ENCODE measurements at regions not wholly inside any gene's neighbourhood (a gene's known extent, or its start where the extent isn't known, plus 50 kb on each side); places are given as distances from the start of the nearest gene placed in this dataset.
"Not testable (repeated sequence)": the region's sequence is repeated elsewhere in the genome, so short reads cannot be mapped to it uniquely, and the experiment has no call there.

DNA sequence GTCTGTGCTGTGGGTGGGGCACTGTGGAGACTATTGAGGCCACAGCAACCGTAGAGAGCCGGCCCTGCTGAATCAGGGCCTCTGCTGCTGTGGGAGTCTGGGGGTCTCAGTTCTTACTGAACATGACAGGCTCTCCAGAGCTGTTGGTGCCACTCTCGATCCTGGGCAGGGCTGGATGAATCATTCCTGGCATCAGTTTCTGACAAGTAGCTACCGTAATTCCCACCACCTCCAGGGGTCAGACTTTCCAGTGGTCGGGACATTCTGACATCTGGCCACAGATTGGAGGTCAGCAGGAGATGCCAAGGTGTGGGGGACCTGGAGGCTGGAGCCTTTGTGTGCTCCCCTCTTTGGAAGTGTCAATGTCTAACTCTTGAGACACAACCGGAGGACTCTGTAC is 188.4 kb downstream of the IRX2 start:
- no peak for DNase-seq

DNA sequence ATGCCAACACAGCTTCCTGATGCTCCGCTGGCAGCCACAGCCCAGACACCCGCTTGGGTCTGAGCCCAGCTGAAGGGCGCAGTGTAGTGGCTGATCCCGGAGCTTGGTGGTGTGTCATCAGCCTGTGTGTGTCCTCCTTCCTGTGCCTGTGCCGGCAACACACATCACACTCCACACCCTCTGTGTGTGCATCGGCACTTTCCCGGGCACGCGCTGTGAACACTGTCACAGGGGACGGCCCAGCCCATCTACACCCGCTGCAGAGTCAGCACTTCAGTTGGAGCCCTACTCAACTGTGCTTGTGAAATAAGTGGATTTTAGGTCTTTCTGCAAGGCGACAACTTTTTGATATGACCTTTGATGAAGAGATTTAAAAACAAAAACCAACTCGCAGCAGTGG is 189.4 kb downstream of the IRX2 start:
- DNase-seq, result no peak

DNA sequence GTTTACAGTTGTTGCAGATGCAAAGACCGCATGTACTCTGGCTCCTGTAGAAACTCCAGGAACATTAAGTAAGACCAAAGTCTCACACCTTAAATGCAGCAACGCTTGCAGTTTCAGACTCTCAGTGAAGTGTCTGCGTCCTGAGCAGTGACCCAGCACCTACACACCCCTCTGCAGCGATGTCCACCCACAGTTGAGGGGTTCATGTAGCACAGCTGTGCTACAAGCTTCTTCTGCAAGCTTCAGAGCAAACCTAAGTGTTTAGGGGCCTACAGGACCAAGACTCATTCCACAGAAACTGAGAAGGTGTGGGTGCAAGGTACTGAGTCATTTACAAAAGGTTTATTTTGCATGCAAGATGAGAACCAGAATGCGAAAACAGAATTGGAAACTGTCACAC is 191.0 kb downstream of the IRX2 start:
- DNase-seq, result no peak

DNA sequence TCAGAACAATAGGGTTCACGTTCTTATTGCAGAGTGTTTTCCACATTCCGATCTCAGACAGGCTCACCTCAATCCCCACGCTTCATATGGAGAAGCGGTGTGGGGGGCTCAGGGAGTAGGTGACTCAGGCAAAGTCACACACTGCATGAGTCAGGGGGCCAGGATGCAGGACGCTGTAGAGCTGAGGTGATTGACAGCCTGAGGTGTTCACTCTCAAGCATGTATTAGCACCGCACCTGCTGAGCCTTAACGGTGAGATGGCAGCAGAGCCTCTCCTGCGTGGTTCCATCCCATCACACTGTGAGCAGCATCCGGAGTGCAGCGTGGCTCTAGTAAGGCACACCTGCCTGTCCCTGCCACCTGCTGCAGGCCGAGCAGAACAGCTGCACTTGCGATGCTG is 194.0 kb downstream of the IRX2 start:
- DNase-seq, result peak in 1 of 2 experiments; percentile 30

DNA sequence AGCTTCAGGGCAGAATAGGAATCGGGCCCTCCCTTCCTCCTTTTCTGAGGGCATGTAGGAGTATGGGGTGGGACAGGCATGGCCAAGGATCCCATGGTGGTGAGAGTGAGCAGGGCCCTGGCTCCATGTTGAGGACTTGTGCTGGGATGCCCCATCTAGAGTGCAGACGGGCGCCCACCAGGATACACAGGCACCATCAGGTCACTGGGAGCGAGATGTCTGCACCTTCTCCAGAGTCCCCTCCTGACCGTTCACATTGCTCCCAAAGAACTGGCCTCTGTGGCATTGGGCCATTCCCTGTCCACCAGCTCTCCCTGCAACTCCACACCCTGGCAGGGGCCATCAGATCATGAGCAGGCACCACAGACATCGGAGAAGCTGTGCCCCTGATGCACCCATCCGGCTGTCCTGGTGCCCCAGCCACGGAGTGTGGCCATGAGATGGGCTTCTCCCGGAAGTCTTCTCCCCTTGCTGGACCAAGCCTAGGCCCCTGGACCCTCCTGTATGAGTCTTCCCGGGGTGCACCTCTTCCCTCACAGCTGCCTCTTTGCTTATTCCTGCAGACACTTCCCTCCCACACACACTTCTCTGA is 195.0 kb downstream of the IRX2 start:
- no peak for DNase-seq

DNA sequence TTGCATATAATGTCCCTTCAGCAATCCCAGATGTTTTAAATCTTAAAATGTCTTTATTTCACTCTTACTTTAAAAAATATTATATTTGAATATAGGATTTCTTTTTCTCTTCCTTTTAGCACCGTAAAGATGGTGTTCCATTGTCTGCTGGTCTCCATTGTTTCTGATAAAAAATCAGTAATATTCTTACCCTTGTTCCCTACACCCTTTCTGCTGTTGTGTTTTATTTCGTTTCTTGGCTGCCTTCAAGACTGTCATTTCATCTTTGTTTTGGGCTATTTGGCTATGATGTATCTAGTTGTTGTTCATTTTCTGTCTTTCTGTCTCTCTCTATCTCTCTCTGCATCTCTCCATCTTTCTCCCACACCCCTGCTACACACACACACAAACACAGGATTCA is 197.9 kb downstream of the IRX2 start:
- no peak for DNase-seq

DNA sequence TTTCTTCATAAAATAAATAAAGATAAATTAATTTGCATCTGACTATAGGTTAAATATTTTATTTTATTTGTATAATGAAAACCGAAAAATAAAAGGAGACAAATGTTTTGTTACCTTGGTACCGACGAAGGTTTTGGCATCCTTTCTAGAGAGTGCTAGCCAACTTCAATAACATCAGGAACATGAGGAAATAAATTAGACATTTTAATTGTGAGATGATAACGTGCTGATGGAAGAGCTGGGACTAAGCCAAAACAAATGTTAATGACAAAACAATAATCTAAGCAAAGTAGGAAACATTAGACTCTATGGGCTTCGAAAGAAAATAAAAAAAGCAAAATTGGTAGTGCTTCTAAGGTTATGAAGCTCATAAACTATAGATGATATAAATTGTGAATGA is 201.0 kb downstream of the IRX2 start:
- DNase-seq, result no peak

DNA sequence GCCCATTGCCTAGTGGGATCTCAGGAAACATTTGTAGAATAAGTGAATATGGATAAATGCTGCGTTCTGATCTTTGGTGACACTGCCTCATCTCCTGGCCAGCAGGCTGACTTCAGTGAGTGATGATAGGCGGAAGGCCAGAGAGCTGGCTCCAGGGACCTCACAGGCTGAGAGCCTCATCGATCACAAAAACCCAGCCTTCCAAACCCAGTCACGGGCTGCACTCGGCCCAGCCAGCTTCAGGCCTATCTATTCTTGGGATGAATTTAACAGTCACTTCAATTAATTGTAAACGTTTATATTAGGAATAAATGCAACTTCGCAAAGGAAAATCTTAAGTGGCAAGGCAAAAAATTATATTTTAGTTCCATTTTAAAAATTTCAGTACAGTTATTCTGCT is 201.6 kb downstream of the IRX2 start:
- DNase-seq, result no peak

DNA sequence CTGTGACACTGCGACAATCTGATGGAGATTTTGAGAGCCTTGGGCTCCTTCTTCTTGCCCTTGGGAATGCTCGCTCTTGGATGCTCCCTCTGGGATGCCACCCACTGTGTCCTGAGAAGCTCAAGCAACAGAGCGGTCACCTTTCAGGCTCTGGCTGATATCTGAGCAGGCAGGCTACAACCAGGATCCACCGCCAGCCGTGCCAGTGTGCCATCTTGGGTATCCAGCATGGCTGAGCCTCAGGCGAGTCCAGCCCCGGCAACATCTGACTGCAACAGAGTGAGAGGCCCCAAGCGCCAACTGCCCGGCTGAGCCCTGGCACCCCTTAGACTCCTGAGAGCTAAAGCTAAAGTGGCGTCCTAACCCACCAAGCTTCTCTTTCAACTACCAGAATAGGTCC is 202.1 kb downstream of the IRX2 start:
- no peak for DNase-seq

DNA sequence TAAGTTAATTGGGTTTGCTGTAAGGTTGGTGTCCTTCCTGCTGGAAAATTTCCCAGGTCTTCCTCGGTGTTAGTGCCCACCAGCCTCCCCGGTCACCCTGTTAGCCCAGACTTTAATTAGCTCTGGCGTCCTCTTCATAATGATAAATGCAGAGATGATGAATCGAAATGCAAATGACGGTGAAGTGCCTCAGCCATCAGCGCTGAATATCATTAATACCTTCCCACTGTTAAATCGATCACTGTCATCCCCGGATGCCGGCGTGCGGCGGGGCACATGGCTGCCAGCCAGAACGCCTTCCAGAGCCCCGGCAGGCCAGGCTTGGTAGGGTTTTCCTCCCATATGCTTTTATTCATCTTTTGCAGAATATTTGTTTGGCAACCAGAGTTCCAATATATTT is 204.5 kb downstream of the IRX2 start:
- no peak for DNase-seq

DNA sequence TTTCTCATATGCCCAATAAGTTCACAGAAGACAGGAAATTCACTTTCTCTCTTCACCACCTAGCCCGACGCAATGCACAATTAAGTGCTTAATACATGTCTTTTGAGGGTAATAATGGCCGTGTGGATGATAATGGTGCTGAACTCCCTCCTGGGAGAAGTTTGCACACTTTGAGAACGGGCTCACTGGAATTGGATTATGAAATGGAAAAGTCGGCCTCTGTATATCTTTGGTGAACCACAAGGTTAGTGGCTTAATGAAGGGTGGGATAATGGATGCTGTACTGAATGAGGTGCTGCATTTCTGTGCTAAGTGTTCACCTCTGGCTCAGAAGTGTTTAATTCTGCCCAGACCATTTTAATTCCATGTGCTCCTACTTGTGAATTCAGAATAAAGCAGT is 207.5 kb downstream of the IRX2 start:
- DNase-seq, result no peak

DNA sequence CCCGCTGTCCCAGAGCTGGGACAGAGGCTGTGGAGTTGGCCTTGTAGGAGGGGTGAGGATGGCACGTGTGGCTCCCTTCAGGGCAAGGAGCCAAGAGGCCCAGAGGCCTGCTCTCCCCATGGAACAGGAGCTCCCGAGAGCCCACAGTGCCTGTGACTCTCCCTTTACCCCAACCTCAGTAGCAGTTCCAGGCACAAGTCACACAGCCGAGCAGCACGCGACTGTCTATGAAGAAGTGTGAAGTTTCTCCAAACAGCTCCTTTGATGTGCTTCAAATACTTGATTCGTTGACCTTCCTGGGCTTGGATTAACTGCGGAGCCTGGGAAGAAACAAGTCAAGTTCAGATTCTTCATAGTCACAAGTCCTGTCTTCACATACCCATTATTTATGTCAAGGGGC is 208.7 kb downstream of the IRX2 start:
- DNase-seq, result no peak

DNA sequence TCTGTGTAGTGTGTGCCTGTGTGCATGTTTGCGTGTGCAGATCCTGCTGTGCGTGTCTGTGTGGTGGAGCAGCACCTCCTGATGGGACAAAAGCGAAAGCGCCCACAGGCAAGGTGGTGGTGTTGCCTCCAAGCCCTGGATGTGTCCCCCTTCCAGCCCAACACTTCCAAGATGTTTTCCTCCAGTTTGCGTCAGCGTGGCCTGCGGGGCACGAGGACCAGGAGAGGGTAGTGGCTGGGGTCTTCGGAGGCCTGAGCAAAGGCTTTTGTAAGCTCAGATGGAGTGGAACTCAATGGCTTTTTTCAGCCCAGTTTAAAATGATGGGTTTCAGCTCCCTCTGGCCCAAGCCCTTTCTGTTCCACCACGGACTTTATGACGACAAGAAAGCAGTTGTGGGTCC is 209.5 kb downstream of the IRX2 start:
- DNase-seq, result no peak

DNA sequence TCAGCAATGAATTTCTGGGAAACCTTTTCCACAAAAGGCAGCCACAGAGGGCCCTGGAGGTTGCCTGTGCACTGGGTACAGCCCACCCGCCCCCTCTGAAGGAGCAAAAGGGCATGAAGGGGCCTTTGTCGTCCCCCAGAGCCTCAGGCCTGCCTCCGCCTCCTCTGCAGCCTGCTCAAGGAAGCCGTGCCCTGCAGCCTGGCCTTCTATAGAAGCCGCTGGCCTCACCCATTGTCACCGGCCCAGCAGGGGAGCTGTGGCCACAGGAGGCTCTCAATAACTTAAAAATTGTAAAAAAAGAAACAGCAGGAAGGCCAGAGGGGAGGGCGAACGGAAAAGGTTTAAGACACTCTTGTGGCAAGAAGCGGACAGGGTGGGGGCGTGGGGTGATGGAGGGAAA is 213.3 kb downstream of the IRX2 start:
- DNase-seq, result no peak

DNA sequence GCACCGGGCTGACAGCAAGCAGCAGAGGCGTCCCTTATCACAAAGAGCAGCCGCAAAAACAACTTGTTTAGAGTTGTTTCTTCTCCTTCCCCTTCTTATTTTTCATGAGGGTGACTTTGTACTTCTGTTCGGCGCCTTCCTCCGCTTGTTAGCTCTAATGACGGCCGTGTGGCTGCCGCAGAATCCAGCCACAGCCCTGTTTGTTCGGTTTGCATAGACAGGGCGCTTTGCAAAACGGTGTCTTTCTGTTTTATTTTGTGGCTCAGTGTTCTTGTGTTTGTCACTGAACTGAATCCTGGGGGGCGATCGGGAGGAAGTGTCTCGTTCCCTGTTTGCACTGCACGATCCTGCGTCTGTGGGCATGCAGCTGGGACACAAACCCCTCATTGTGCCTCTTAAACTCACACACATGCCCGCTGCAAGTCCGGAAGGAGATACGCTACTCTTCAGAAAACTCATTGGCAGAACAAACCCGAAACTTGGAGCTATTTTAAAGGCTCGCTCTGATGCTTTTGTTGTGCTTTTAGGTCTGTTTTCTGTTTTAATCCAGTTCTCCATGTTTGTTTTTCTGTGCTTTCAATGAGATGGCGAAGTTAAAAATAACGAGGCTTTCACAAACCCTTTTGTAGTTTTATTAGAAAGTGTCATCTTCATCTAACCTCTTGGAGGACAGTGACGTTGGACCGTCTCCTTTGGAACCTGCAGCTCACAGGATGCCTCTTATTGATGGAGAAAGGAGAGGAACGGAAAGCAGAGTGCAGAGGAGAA is 213.9 kb downstream of the IRX2 start:
- no peak for DNase-seq

DNA sequence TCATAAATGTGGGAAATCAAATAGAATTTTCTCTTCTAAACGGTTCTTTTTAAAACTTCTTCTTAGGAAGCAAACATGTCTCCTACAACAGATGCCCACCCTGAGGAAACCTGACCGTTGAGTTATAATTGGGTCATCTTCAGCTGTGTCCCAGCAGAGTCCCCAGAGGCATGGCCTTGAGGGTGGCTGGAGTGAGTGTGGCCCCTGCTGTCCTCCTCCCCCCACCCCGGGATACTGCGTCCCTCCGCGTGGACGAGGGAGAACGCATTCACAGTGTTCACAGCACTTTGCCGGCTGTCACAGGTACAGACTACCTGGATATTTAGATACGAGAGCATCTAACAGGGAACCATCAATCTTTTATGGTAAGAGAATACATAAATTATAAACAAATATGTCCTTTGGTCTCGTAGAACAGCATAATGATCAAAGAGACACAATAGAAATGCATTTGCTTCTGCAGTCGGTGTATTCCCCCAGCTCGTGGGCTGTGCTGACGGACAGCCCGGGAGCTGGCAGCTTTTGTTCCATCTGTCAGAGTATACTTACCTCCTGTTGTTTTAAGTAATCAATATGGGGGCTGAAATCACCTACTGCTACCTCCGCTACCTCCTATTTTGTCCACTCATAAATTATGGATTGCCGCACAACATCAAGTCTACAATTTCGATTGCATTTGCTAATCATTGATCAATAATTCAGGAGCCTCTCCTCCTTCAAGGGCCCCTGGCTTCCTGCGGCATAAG is 214.7 kb downstream of the IRX2 start:
- DNase-seq, result no peak

DNA sequence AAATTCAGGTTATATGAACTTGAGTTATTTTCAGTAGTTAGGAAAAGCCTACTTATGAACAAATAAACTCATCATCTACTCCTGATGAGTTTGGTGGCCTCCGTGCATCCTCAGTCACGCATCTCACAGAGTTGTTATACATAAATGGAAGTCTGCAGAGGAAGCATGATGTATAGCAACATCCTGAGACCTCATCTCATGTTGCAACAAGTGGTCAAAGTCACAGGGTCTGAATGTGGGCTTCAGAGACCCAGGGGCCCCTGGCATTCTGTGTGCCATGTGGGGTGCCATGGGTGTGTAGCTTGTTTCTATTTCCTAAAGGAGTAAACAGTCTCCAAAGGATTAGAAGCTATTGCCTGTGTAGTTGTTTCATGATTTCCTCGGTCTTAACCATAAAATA is 216.5 kb downstream of the IRX2 start:
- DNase-seq, result no peak

DNA sequence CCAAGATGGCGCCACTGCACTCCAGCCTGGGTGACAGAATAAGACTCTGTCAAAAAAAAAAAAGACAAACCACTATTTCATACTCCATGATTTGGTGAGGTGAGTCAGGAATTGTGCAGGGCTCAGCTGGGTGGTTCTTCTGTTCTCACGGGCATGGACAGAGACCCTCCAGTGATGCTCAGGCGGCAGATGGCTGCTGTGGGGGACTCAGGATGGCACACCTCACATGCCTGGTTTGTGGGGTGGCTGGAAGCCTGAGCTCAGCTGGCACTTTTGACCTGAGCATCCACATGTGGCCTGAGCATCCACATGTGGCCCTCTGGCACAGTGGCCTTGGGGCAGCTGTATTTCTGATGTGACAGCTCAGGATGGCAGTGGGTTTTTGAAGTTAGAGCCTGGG is 217.2 kb downstream of the IRX2 start:
- no peak for DNase-seq

DNA sequence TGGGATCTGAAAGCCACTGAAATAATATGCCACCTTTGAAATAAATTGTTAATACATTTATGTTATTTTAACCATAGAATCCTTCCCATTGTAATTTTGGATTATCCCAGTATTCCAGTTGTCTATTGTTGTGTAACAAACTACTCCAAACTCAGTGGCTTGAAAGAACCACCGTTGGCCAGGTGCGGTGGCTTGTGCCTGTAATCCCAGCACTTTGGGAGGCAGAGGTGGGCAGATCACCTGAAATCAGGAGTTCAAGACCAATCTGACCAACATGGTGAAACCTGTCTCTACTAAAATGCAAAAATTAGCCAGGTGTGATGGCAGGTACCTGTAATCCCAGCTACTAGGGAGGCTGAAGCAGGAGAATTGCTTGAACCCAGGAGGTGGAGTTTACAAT is 217.6 kb downstream of the IRX2 start:
- DNase-seq, result not testable (repeated sequence)

DNA sequence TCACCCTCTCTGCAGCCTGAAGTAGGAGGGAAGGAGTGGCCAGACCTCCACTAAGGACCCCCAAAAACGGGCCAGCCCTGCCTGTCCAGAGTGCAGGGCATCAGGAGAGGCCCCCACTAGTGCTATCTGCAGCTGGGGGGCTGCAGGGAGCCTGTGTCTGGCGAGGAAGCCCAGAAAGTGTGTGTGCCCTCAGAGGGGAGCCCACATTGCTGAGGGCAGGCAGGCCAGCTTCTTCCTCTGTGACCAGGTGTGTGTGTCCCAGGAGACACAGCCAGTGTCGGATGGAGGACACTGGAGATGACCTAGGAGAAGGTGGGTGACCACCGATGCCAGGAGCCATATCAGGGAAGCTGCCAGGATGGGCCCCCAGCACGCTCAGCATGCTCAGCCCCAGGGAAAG is 218.7 kb downstream of the IRX2 start:
- no peak for DNase-seq

DNA sequence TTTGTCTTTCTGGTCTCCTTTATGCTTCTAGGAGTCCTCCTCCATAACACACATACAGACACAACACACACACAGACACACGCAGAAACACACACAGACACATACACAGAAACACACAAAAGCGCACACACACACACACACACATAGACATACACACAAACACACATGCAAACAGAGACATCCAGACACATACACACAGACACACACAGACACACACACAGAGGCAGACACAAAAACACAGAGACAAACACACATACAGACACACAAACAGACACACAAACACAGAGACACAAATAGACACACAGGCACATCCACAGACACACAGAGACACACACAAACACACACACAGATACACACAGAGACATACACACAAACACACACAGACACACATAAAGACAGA is 220.2 kb downstream of the IRX2 start:
- DNase-seq, result no peak

DNA sequence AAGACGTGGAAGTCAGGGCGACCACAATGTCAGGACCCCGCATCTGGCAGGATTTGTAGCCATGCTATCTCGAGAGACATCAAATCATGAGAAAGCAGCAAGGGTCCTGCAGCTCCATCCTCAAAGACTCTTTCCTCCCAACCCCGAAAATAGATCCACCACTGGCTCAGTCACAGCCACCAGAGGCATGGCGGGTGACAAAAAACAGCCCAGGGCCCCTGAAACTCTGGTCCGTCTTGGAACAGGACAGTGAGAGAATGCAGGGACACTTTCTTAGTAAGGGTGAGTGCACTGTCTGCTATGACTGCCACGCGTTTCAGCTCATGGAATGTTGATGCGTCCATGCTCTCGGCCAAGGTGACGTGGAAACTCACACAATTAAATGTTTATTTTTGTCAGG is 220.9 kb downstream of the IRX2 start:
- no peak for DNase-seq

DNA sequence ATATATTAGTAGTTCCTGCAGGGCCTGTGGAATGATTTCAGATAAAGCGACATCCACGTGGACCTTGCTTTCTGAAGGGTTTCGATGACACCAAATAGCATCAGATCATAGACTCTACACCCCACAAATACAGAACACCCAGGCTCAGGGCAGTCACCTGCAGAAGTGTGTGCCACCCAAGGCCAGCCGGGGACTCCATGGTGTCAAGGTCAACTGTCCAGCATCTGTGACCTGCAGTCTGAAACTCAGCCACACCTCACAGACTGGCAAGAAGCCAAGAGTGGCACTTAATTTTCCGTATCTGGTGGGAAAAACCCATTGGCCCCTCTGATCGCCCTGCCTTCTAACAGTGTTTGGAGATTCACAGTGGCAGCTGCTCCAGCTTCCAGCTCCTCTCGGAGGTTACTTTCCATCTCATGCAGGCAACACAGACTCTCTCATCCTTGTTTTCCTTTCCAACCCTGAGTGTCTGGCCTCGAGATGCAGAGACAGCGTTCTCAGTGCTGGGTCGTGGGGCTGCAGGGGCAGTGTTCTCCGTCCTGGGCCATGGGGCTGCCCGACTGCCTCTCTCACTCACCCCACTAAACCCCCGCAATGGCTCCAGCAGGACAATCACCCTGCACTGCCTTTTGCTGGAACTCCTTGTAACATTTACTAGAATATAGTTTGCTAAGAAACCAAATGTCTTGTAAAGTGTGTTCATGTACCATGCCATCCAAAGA is 221.9 kb downstream of the IRX2 start:
- no peak for DNase-seq

DNA sequence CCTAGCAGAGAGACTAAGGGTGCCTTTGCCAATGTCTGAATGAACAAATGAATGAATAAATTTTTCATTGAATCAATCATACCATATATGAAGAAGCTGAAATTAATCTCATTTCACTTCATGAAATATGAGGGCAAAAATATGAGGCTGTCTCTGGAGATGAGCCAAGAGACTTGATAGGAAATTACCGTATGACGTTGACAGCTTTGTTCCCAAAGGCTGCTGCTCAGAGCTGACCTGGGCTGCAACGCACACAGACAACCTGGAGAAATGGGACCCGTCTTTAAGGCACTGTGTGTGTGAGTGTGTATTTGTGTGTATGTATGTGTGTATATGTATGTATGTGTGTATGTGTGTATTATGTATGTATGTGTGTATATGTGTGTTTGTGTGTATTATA is 226.1 kb downstream of the IRX2 start:
- DNase-seq, result no peak

All from SHP77 (cell line).